WTC11 (cell line): ENCODE measurements at regions not wholly inside any gene's neighbourhood (a gene's known extent, or its start where the extent isn't known, plus 50 kb on each side); places are given as distances from the start of the nearest gene placed in this dataset.

Experiments used
- ATAC-seq: fragments of 200-7000 bp; cut with Tn5 transposase; 2 replicates; pipeline ENCODE4 v1.10.0; 2021; ENCODE audit warnings: mild to moderate bottlenecking, moderate library complexity
- CTCF ChIA-PET: fragments of 300-600 bp; sonication (Branson Sonifier 250); formaldehyde crosslinking; loops from one replicate; lab custom pipeline; 2021; ENCODE audit warnings: antibody characterized with exemption; lab: Charles Lee
- POLR2A ChIA-PET: fragments of 350-600 bp; sonication (Branson Sonifier 250); formaldehyde crosslinking; loops from one replicate; lab custom pipeline; 2021; ENCODE audit warnings: antibody characterized with exemption; lab: Charles Lee
- DNase-seq: peaks from one replicate; pipeline ENCODE4 v3.0.0; 2021; ENCODE audit warnings: low spot score
- H3K27ac Mint-ChIP-seq: 2 replicates; pipeline ENCODE4 v1.8.0; 2021; ENCODE audit warnings: mixed read lengths
- H3K27me3 Mint-ChIP-seq: 2 replicates; pipeline ENCODE4 v1.8.0; 2021; ENCODE audit warnings: low read depth, mild to moderate bottlenecking, moderate library complexity, mixed read lengths
- H3K36me3 Mint-ChIP-seq: 2 replicates; pipeline ENCODE4 v1.8.0; 2021; ENCODE audit warnings: mixed read lengths
- H3K4me1 Mint-ChIP-seq: 2 replicates; pipeline ENCODE4 v1.8.0; 2022; ENCODE audit warnings: mixed read lengths
- H3K4me3 Mint-ChIP-seq: 2 replicates; pipeline ENCODE4 v1.8.0; 2021; ENCODE audit warnings: mild to moderate bottlenecking, moderate library complexity, mixed read lengths
- H3K9me3 Mint-ChIP-seq: 2 replicates; pipeline ENCODE4 v1.8.0; 2021; ENCODE audit warnings: mixed read lengths
- CBFB ChIP-seq: sonication (generic); formaldehyde crosslinking; IDR thresholded peaks from 2 replicates; pipeline ENCODE4 v1.8.1; 2022; ENCODE audit warnings: mild to moderate bottlenecking, low read depth, missing genetic modification reagents
- JUN ChIP-seq: sonication (generic); formaldehyde crosslinking; IDR thresholded peaks from 2 replicates; pipeline ENCODE4 v1.8.0; 2023; ENCODE audit warnings: mild to moderate bottlenecking, missing genetic modification reagents
- OVOL2 ChIP-seq: fragments of 250-450 bp; sonication (Bioruptor Pico); IDR thresholded peaks from 2 replicates; pipeline ENCODE4 v1.9.0; 2021; ENCODE audit warnings: mild to moderate bottlenecking, borderline replicate concordance
- TEAD4 ChIP-seq: sonication (generic); formaldehyde crosslinking; IDR thresholded peaks from 2 replicates; pipeline ENCODE4 v1.8.0; 2022; ENCODE audit warnings: mild to moderate bottlenecking, missing genetic modification reagents
- ZNF121 ChIP-seq: sonication (generic); formaldehyde crosslinking; IDR thresholded peaks from 2 replicates; pipeline ENCODE4 v1.8.0; 2023; ENCODE audit warnings: missing genetic modification reagents
- ZNF263 ChIP-seq: sonication (generic); formaldehyde crosslinking; IDR thresholded peaks from 2 replicates; pipeline ENCODE4 v1.8.1; 2022; ENCODE audit warnings: low read depth, mild to moderate bottlenecking, moderate library complexity, missing genetic modification reagents
- ZNF317 ChIP-seq: sonication (generic); formaldehyde crosslinking; IDR thresholded peaks from 2 replicates; pipeline ENCODE4 v1.8.1; 2023; ENCODE audit warnings: low read depth, mild to moderate bottlenecking, moderate library complexity, missing genetic modification reagents, borderline replicate concordance
- TF ChIP-seq, protein P1 (sequence below): sonication (generic); formaldehyde crosslinking; IDR thresholded peaks from 2 replicates; pipeline ENCODE4 v1.8.1; 2022; ENCODE audit warnings: low read depth, missing genetic modification reagents, borderline replicate concordance
- TF ChIP-seq, protein P2 (sequence below): sonication (generic); formaldehyde crosslinking; IDR thresholded peaks from 2 replicates; pipeline ENCODE4 v1.8.1; 2023; ENCODE audit warnings: mild to moderate bottlenecking, moderate library complexity, missing genetic modification reagents
- TF ChIP-seq, protein P3 (sequence below): fragments of 200-600 bp; IDR thresholded peaks from 2 replicates; pipeline ENCODE4 v1.8.0; 2022; ENCODE audit warnings: antibody characterized with exemption
- TF ChIP-seq, protein P4 (sequence below): sonication (generic); formaldehyde crosslinking; conservative IDR thresholded peaks from 2 replicates; pipeline ENCODE4 v1.8.1; 2023; ENCODE audit warnings: mild to moderate bottlenecking, low read depth, missing genetic modification reagents, moderate library complexity
- TF ChIP-seq, protein P5 (sequence below): sonication (generic); formaldehyde crosslinking; IDR thresholded peaks from 2 replicates; pipeline ENCODE4 v1.8.1; 2022; ENCODE audit warnings: mild to moderate bottlenecking, missing genetic modification reagents, moderate library complexity, borderline replicate concordance
- TF ChIP-seq, protein P6 (sequence below): sonication (generic); formaldehyde crosslinking; IDR thresholded peaks from 2 replicates; pipeline ENCODE4 v1.8.0; 2023; ENCODE audit warnings: missing genetic modification reagents, mild to moderate bottlenecking, borderline replicate concordance

DNA sequence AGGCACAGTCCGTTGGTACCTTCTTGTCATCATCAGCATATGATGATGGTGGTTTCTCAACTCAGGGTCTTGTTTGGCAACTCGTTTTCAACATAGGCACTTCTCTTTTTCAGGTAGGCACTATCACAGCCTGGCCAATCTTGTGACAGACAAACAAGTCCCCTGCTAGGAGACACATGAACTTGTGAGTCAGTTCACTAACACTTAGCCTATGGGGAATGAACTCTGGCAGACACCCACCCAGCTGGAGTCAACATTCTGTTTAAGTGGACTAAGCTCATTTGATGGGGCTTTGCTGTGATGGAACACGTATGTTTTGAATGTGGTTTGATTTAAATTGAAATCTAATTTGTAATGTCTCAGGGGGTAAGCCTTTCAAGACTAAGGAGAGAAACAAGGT is 100.7 kb upstream of the MAMLD1 start (continued):
- TF ChIP-seq, protein P1, sequence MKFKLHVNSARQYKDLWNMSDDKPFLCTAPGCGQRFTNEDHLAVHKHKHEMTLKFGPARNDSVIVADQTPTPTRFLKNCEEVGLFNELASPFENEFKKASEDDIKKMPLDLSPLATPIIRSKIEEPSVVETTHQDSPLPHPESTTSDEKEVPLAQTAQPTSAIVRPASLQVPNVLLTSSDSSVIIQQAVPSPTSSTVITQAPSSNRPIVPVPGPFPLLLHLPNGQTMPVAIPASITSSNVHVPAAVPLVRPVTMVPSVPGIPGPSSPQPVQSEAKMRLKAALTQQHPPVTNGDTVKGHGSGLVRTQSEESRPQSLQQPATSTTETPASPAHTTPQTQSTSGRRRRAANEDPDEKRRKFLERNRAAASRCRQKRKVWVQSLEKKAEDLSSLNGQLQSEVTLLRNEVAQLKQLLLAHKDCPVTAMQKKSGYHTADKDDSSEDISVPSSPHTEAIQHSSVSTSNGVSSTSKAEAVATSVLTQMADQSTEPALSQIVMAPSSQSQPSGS (CRISPR knock-in tag), result no peak
- no peak for TF ChIP-seq ZNF121 (CRISPR knock-in tag)
- TF ChIP-seq, protein P2, sequence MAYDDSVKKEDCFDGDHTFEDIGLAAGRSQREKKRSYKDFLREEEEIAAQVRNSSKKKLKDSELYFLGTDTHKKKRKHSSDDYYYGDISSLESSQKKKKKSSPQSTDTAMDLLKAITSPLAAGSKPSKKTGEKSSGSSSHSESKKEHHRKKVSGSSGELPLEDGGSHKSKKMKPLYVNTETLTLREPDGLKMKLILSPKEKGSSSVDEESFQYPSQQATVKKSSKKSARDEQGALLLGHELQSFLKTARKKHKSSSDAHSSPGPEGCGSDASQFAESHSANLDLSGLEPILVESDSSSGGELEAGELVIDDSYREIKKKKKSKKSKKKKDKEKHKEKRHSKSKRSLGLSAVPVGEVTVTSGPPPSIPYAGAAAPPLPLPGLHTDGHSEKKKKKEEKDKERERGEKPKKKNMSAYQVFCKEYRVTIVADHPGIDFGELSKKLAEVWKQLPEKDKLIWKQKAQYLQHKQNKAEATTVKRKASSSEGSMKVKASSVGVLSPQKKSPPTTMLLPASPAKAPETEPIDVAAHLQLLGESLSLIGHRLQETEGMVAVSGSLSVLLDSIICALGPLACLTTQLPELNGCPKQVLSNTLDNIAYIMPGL, result no peak
- TF ChIP-seq, all 79 proteins: peak for 0

DNA sequence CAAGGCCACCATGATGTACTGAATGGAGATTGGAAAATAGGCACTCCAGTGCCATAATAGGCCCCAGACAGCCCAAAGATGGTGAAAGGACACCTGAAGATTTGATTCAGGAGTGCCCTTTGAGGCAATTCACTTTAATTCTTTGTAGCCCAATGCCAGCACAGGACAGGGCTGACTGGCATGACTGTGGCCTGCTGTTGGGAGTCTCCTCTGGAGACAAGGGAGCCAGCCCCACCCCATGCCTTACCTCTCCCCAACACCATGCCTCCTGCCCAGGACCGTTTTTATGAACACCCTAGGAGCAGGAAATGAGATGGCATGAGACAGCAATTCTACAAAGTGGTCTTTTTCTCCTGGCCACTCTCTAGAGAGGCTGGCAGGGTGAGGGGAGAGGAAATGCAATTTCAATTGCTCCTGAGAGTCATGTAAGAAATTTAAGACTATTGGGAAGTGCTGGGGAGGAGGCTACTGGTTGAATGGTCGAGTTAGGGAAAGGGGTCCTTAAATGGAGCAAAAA is 94.2 kb upstream of the MAMLD1 start:
- Mint-ChIP-seq H3K9me3 (no peaks in the 10 kb centered on the region), H3K36me3 (no peaks in the 10 kb centered on the region), H3K4me1 (no peaks in the 10 kb centered on the region), H3K4me3 (no peak overlapping the region), H3K27me3 (no peaks in the 10 kb centered on the region; the same call in 1 of the 2 replicates), H3K27ac (no peak overlapping the region)
- POLR2A ChIA-PET, result no interaction called here
- TF ChIP-seq ZNF317 (CRISPR knock-in tag) (no peak), CBFB (CRISPR knock-in tag) (no peak), ZNF263 (CRISPR knock-in tag) (no peak), OVOL2 (CRISPR knock-in tag) (no peak), JUN (CRISPR knock-in tag) (no peak), TEAD4 (CRISPR knock-in tag) (no peak)
- TF ChIP-seq, protein P3, sequence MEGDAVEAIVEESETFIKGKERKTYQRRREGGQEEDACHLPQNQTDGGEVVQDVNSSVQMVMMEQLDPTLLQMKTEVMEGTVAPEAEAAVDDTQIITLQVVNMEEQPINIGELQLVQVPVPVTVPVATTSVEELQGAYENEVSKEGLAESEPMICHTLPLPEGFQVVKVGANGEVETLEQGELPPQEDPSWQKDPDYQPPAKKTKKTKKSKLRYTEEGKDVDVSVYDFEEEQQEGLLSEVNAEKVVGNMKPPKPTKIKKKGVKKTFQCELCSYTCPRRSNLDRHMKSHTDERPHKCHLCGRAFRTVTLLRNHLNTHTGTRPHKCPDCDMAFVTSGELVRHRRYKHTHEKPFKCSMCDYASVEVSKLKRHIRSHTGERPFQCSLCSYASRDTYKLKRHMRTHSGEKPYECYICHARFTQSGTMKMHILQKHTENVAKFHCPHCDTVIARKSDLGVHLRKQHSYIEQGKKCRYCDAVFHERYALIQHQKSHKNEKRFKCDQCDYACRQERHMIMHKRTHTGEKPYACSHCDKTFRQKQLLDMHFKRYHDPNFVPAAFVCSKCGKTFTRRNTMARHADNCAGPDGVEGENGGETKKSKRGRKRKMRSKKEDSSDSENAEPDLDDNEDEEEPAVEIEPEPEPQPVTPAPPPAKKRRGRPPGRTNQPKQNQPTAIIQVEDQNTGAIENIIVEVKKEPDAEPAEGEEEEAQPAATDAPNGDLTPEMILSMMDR, result no peak
- TF ChIP-seq, protein P4, sequence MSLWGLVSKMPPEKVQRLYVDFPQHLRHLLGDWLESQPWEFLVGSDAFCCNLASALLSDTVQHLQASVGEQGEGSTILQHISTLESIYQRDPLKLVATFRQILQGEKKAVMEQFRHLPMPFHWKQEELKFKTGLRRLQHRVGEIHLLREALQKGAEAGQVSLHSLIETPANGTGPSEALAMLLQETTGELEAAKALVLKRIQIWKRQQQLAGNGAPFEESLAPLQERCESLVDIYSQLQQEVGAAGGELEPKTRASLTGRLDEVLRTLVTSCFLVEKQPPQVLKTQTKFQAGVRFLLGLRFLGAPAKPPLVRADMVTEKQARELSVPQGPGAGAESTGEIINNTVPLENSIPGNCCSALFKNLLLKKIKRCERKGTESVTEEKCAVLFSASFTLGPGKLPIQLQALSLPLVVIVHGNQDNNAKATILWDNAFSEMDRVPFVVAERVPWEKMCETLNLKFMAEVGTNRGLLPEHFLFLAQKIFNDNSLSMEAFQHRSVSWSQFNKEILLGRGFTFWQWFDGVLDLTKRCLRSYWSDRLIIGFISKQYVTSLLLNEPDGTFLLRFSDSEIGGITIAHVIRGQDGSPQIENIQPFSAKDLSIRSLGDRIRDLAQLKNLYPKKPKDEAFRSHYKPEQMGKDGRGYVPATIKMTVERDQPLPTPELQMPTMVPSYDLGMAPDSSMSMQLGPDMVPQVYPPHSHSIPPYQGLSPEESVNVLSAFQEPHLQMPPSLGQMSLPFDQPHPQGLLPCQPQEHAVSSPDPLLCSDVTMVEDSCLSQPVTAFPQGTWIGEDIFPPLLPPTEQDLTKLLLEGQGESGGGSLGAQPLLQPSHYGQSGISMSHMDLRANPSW, result no peak
- TF ChIP-seq, protein P5, sequence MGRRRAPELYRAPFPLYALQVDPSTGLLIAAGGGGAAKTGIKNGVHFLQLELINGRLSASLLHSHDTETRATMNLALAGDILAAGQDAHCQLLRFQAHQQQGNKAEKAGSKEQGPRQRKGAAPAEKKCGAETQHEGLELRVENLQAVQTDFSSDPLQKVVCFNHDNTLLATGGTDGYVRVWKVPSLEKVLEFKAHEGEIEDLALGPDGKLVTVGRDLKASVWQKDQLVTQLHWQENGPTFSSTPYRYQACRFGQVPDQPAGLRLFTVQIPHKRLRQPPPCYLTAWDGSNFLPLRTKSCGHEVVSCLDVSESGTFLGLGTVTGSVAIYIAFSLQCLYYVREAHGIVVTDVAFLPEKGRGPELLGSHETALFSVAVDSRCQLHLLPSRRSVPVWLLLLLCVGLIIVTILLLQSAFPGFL (CRISPR knock-in tag), result no peak
- TF ChIP-seq, protein P6, sequence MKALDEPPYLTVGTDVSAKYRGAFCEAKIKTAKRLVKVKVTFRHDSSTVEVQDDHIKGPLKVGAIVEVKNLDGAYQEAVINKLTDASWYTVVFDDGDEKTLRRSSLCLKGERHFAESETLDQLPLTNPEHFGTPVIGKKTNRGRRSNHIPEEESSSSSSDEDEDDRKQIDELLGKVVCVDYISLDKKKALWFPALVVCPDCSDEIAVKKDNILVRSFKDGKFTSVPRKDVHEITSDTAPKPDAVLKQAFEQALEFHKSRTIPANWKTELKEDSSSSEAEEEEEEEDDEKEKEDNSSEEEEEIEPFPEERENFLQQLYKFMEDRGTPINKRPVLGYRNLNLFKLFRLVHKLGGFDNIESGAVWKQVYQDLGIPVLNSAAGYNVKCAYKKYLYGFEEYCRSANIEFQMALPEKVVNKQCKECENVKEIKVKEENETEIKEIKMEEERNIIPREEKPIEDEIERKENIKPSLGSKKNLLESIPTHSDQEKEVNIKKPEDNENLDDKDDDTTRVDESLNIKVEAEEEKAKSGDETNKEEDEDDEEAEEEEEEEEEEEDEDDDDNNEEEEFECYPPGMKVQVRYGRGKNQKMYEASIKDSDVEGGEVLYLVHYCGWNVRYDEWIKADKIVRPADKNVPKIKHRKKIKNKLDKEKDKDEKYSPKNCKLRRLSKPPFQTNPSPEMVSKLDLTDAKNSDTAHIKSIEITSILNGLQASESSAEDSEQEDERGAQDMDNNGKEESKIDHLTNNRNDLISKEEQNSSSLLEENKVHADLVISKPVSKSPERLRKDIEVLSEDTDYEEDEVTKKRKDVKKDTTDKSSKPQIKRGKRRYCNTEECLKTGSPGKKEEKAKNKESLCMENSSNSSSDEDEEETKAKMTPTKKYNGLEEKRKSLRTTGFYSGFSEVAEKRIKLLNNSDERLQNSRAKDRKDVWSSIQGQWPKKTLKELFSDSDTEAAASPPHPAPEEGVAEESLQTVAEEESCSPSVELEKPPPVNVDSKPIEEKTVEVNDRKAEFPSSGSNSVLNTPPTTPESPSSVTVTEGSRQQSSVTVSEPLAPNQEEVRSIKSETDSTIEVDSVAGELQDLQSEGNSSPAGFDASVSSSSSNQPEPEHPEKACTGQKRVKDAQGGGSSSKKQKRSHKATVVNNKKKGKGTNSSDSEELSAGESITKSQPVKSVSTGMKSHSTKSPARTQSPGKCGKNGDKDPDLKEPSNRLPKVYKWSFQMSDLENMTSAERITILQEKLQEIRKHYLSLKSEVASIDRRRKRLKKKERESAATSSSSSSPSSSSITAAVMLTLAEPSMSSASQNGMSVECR, result no peak
- TF ChIP-seq, protein P1 (CRISPR knock-in tag), result no peak
- DNase-seq (no peak), ATAC-seq (no peak)
- CTCF ChIA-PET, result no interaction called here
